GM23338 (cell line): ENCODE measurements at regions not wholly inside any gene's neighbourhood (a gene's known extent, or its start where the extent isn't known, plus 50 kb on each side); places are given as distances from the start of the nearest gene placed in this dataset.
"Not testable (repeated sequence)": the region's sequence is repeated elsewhere in the genome, so short reads cannot be mapped to it uniquely, and the experiment has no call there.

Experiments
- ATAC-seq: fragments of 200-7000 bp; cut with Tn5 transposase; 3 replicates; pipeline ENCODE4 v1.9.1; 2020
- DNase-seq: peaks from one replicate; pipeline ENCODE4 v3.0.0-alpha.2; 2015; ENCODE audit warnings: low spot score
- H2AFZ ChIP-seq: fragments of 200-600 bp; sonication (generic); 2 replicates; pipeline ENCODE4 v1.8.0; 2016; ENCODE audit warnings: antibody characterized with exemption, mild to moderate bottlenecking, moderate library complexity
- H3F3A ChIP-seq: fragments of 200-600 bp; sonication (generic); replicated peaks from 2 replicates; pipeline ENCODE4 v1.8.0; 2017; ENCODE audit warnings: antibody characterized with exemption, mixed run types, low read depth
- H3K27ac ChIP-seq: fragments of 200-600 bp; sonication (generic); 2 replicates; pipeline ENCODE4 v1.6.1; 2016; ENCODE audit warnings: low read depth
- H3K27me3 ChIP-seq: fragments of 200-600 bp; sonication (generic); 2 replicates; pipeline ENCODE4 v1.8.0; 2016; ENCODE audit warnings: mild to moderate bottlenecking, mixed run types, moderate library complexity; ENCODE audit not compliant: insufficient read depth
- H3K36me3 ChIP-seq: fragments of 200-600 bp; sonication (generic); 2 replicates; pipeline ENCODE4 v1.8.0; 2016; ENCODE audit warnings: mild to moderate bottlenecking; ENCODE audit not compliant: insufficient read depth
- H3K4me1 ChIP-seq: fragments of 200-600 bp; sonication (generic); 2 replicates; pipeline ENCODE4 v1.8.0; 2016; ENCODE audit warnings: mild to moderate bottlenecking, moderate library complexity; ENCODE audit not compliant: insufficient read depth
- H3K4me2 ChIP-seq: fragments of 200-600 bp; sonication (generic); 2 replicates; pipeline ENCODE4 v1.7.1; 2017; ENCODE audit warnings: mixed run types
- H3K4me3 ChIP-seq: fragments of 200-600 bp; sonication (generic); 2 replicates; pipeline ENCODE4 v1.6.1; 2016; ENCODE audit warnings: mixed run types
- H3K79me2 ChIP-seq: fragments of 200-600 bp; sonication (generic); replicated peaks from 2 replicates; pipeline ENCODE4 v1.8.0; 2017; ENCODE audit warnings: mild to moderate bottlenecking; ENCODE audit not compliant: insufficient read depth
- H3K9me2 ChIP-seq: fragments of 200-600 bp; sonication (generic); 2 replicates; pipeline ENCODE4 v1.8.0; 2017; ENCODE audit not compliant: insufficient read depth
- H4K20me1 ChIP-seq: fragments of 200-600 bp; sonication (generic); replicated peaks from 2 replicates; pipeline ENCODE4 v1.8.0; 2017; ENCODE audit warnings: mild to moderate bottlenecking; ENCODE audit not compliant: insufficient read depth
- H3K27ac Mint-ChIP-seq: 2 replicates; pipeline ENCODE4 v1.8.0; 2020; ENCODE audit warnings: inconsistent platforms, mild to moderate bottlenecking, moderate library complexity, mixed read lengths
- H3K27me3 Mint-ChIP-seq: 3 replicates; pipeline ENCODE4 v1.8.0; 2022; ENCODE audit warnings: low read depth, mild to moderate bottlenecking, moderate library complexity, mixed read lengths, inconsistent platforms; ENCODE audit not compliant: insufficient read depth, poor library complexity
- H3K36me3 Mint-ChIP-seq: 3 replicates; pipeline ENCODE4 v1.8.0; 2021; ENCODE audit warnings: low read depth, mild to moderate bottlenecking, inconsistent platforms, moderate library complexity, mixed read lengths
- H3K4me1 Mint-ChIP-seq: 3 replicates; pipeline ENCODE4 v1.8.0; 2020; ENCODE audit warnings: mild to moderate bottlenecking, inconsistent platforms, mixed read lengths
- H3K4me3 Mint-ChIP-seq: 3 replicates; pipeline ENCODE4 v1.8.0; 2021; ENCODE audit warnings: moderate library complexity, mild to moderate bottlenecking, inconsistent platforms, mixed read lengths
- H3K9me3 Mint-ChIP-seq: 3 replicates; pipeline ENCODE4 v1.8.0; 2020; ENCODE audit warnings: moderate library complexity, mild to moderate bottlenecking, inconsistent platforms, mixed read lengths
- ETS1 ChIP-seq: IDR thresholded peaks from 2 replicates; pipeline ENCODE4 v1.6.1; 2016; ENCODE audit warnings: antibody characterized with exemption
- EZH2 ChIP-seq: fragments of 200-600 bp; sonication (generic); IDR thresholded peaks from one replicate; pipeline ENCODE4 v1.8.0; 2017; ENCODE audit warnings: antibody characterized with exemption, mild to moderate bottlenecking, low read depth; ENCODE audit not compliant: unreplicated experiment
- NANOG ChIP-seq: IDR thresholded peaks from 2 replicates; pipeline ENCODE4 v1.6.1; 2016; ENCODE audit warnings: antibody characterized with exemption, borderline replicate concordance
- ZNF331 ChIP-seq: fragments of 250-450 bp; sonication (Bioruptor Pico); IDR thresholded peaks from 2 replicates; pipeline ENCODE4 v1.5.0; 2020; ENCODE audit warnings: low read depth, mild to moderate bottlenecking, moderate library complexity
- ZNF462 ChIP-seq: fragments of 250-450 bp; sonication (Bioruptor Pico); IDR thresholded peaks from 2 replicates; pipeline ENCODE4 v1.5.0; 2020; ENCODE audit warnings: mild to moderate bottlenecking, moderate library complexity

GRCh38 chr12:89058402-89058801 is 293.9 kb downstream of the DUSP6 start (continued):
- TF ChIP-seq ZNF462 (no peak), ETS1 (no peak), ZNF331 (CRISPR knock-in tag) (no peak), EZH2 (no peak), NANOG (no peak)

- not testable (repeated sequence) for H4K20me1 ChIP-seq, H3K4me3 ChIP-seq, H3K27me3 ChIP-seq, H3F3A ChIP-seq, H3K4me1 ChIP-seq, H3K4me3 Mint-ChIP-seq, DNase-seq, H3K27me3 Mint-ChIP-seq, H3K9me2 ChIP-seq, H3K27ac ChIP-seq, H3K36me3 ChIP-seq, H3K4me2 ChIP-seq, H3K27ac Mint-ChIP-seq, ATAC-seq, H2AFZ ChIP-seq, H3K79me2 ChIP-seq
- Mint-ChIP-seq H3K9me3 (peaks cover 27% of the 10 kb centered on the region), H3K4me1 (peaks cover 10% of the 10 kb centered on the region), H3K36me3 (peaks cover 24% of the 10 kb centered on the region)
These were observed 298.5 kb downstream of the DUSP6 start for GRCh38 chr12:89053817-89054216.
